Neural progenitor cell (in vitro differentiated cells): ENCODE measurements at regions not wholly inside any gene's neighbourhood (a gene's known extent, or its start where the extent isn't known, plus 50 kb on each side); places are given as distances from the start of the nearest gene placed in this dataset.

ENCODE experiments used
- EZH2 ChIP-seq: fragments of 200-600 bp; sonication (generic); IDR thresholded peaks from 2 replicates; pipeline ENCODE4 v1.6.1; 2017; ENCODE audit warnings: antibody characterized with exemption, mild to moderate bottlenecking, moderate library complexity
- EZH2phosphoT487 ChIP-seq: fragments of 200-600 bp; sonication (generic); IDR thresholded peaks from 2 replicates; pipeline ENCODE4 v1.6.1; 2017; ENCODE audit warnings: antibody characterized with exemption
- TF ChIP-seq, protein P1 (sequence below): fragments of 200-600 bp; sonication (generic); IDR thresholded peaks from 2 replicates; pipeline ENCODE4 v1.5.1; 2017; ENCODE audit warnings: antibody characterized with exemption, mild to moderate bottlenecking

DNA sequence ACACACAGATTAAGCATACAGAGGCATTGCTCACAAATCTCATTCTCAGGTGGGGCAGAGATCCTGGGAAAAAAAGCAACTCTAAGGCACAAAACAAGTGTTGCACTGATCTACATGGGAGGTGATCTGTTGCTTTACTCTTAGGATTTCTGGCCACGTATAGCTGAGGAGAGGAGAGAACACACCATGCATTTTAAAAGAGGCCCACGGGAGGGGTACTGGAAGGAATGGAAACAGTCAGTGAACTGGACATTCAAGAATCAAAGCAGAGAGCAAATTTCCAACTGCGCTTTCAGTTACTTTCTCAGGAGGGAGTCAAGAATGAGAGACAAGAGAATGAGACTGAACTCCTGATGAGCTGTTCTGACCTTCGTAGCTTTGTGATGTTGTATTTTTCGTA is 1105.9 kb downstream of the CDH8 start:
- TF ChIP-seq, protein P1, sequence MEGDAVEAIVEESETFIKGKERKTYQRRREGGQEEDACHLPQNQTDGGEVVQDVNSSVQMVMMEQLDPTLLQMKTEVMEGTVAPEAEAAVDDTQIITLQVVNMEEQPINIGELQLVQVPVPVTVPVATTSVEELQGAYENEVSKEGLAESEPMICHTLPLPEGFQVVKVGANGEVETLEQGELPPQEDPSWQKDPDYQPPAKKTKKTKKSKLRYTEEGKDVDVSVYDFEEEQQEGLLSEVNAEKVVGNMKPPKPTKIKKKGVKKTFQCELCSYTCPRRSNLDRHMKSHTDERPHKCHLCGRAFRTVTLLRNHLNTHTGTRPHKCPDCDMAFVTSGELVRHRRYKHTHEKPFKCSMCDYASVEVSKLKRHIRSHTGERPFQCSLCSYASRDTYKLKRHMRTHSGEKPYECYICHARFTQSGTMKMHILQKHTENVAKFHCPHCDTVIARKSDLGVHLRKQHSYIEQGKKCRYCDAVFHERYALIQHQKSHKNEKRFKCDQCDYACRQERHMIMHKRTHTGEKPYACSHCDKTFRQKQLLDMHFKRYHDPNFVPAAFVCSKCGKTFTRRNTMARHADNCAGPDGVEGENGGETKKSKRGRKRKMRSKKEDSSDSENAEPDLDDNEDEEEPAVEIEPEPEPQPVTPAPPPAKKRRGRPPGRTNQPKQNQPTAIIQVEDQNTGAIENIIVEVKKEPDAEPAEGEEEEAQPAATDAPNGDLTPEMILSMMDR = no peak
- TF ChIP-seq EZH2 = no peak
- no peak for TF ChIP-seq EZH2phosphoT487
